GM21723 (cell line): ENCODE measurements at regions not wholly inside any gene's neighbourhood (a gene's known extent, or its start where the extent isn't known, plus 50 kb on each side); places are given as distances from the start of the nearest gene placed in this dataset.

Experiments
- ATAC-seq: cut with Tn5 transposase; IDR thresholded peaks from one replicate; pipeline ENCODE4 v1.9.1; 2021; ENCODE audit warnings: mild to moderate bottlenecking, moderate library complexity; ENCODE audit not compliant: unreplicated experiment

- peak; percentile 87 for ATAC-seq
These were observed 234.2 kb upstream of the MEF2C start for GRCh38 chr5:89117124-89117644.

GRCh38 chr5:89110916-89111646, 228.1 kb upstream of the MEF2C start:
- no peak for ATAC-seq

GRCh38 chr5:89106480-89106879, 223.5 kb upstream of the MEF2C start:
- no peak for ATAC-seq

GRCh38 chr5:89105836-89106235, 222.9 kb upstream of the MEF2C start:
- ATAC-seq, result no peak

- no peak for ATAC-seq
These were observed 222.2 kb upstream of the MEF2C start for GRCh38 chr5:89105171-89105695.

- no peak for ATAC-seq
These were observed 215.3 kb upstream of the MEF2C start for GRCh38 chr5:89098199-89098756.

GRCh38 chr5:89097103-89097502, 214.1 kb upstream of the MEF2C start:
- peak; percentile 95 for ATAC-seq

- no peak for ATAC-seq
These were observed 212.4 kb upstream of the MEF2C start for GRCh38 chr5:89095341-89095740.

- no peak for ATAC-seq
These were observed 207.1 kb upstream of the MEF2C start for GRCh38 chr5:89090037-89090436.

- no peak for ATAC-seq
These were observed 204.8 kb upstream of the MEF2C start for GRCh38 chr5:89087551-89088318.

GRCh38 chr5:89087128-89087527, 204.1 kb upstream of the MEF2C start:
- ATAC-seq, result no peak

GRCh38 chr5:89086390-89087086, 203.6 kb upstream of the MEF2C start:
- no peak for ATAC-seq

- no peak for ATAC-seq
These were observed 200.8 kb upstream of the MEF2C start for GRCh38 chr5:89083791-89084190.

- ATAC-seq, result no peak
These were observed 198.4 kb upstream of the MEF2C start for GRCh38 chr5:89081360-89081759.

- no peak for ATAC-seq
These were observed 197.6 kb upstream of the MEF2C start for GRCh38 chr5:89080467-89081116.

GRCh38 chr5:89072842-89073672, 190.1 kb upstream of the MEF2C start:
- no peak for ATAC-seq

GRCh38 chr5:89071941-89072331, 189.0 kb upstream of the MEF2C start:
- peak; percentile 66 for ATAC-seq

- peak; percentile 60 for ATAC-seq
These were observed 188.3 kb upstream of the MEF2C start for GRCh38 chr5:89071101-89071940.

- no peak for ATAC-seq
These were observed 186.6 kb upstream of the MEF2C start for GRCh38 chr5:89069591-89069990.
